Globus pallidus (tissue), 1 donor: ENCODE measurements at regions not wholly inside any gene's neighbourhood (a gene's known extent, or its start where the extent isn't known, plus 50 kb on each side); places are given as distances from the start of the nearest gene placed in this dataset.

ENCODE experiments used
- DNase-seq: peaks from one replicate; pipeline ENCODE4 v3.0.0-alpha.2; 2015; ENCODE audit warnings: low spot score

GRCh38 chr1:80769208-80769750, 1031.5 kb upstream of the ADGRL2 start:
- no peak for DNase-seq

GRCh38 chr1:80767711-80768110, 1033.0 kb upstream of the ADGRL2 start:
- DNase-seq, result no peak

GRCh38 chr1:80759354-80759753, 1041.4 kb upstream of the ADGRL2 start:
- DNase-seq, result no peak

DNA sequence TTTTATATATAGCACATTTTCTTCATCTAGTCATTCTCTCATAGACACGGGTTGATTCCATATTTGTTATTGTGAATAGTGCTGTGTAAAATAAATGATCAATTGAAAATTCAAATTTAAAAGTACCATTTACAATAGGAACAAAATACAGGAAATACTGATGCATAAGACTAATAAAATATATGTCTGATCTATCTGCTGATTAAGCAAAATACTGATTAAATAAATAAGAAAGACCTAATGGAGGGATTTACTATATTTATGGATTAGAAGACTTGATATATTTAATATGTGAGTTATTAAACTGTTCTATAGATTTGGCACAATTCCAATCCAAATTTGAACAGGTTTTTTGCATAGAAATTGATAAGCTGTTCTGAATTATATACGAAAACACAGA, 1044.8 kb upstream of the ADGRL2 start:
- no peak for DNase-seq

- DNase-seq, result no peak
These were observed 1049.5 kb upstream of the ADGRL2 start for GRCh38 chr1:80751204-80751603.

DNA sequence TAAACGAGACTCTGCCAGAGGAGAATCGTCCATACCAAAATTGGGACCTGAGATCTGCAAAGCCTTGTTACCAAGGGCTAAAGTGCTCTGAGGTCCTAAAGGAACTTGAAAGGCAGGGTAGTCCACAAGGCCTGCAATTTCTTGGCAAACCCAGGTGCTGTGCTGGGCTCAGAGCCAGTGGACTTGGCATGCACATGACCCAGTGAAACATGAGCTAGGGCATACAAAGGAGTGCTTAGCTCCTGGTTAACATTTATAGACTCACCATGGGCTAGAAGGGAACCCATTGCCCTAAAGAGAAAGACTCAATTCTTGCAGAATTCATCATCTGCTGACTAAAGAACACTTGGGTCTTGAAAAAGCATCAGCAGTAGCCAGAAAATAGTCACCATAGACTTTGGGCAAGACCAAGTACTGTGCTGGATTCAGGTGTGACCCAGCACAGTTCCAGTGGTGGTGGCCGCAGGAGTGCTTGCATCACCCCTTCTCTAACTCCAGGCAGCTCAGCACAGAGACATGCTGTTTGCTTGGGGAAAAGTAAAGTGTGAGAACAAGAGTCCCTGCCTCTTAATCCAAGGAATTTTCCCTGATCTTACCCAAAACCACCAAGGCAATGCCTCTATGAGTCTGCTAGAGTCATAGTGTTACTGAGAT, 1069.4 kb upstream of the ADGRL2 start:
- DNase-seq, result no peak

DNA sequence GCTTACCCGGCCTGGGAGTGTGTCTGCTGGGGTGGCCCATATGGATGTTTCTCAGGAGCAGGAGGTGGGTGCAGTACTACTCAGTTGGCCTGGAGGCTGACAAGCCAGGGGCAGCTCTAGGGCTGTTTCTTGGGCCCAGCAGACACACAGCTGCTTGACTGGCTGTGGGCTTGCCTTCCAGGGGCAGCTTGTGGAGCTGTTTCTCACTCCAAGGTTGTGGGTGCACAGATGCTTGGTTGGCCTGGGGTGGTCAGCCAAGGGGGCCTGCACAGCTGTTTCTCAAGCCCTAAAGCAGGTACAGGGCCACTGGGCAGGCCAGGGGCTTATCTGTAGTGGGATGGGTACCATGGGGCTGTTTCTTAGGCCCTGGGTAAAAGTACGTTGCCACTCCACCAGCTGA, 1078.1 kb upstream of the ADGRL2 start:
- DNase-seq, result no peak

GRCh38 chr1:80706526-80706925, 1094.2 kb upstream of the ADGRL2 start:
- DNase-seq, result no peak

DNA sequence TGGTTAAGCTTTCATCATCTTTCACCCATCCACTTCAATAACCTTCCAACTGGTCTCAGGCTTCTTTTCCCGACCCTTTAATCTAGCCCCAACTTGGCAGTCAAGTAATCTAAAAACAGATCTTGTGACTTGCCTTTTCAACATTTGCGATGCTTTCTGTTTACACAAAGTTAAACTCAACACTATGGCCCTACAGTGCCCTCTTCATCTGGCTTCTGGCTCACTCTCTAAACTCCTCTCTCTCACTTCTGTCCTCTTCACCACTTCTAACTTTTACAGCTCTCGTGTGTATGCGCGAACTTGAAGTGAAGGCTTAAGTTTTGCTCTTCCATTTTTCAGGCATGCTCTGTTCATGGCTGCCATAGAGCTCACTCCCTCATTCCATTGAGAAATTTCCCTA, 1122.3 kb upstream of the ADGRL2 start:
- no peak for DNase-seq

GRCh38 chr1:80675454-80675853, 1125.3 kb upstream of the ADGRL2 start:
- DNase-seq, result no peak

- no peak for DNase-seq
These were observed 1126.7 kb upstream of the ADGRL2 start for GRCh38 chr1:80673935-80674597.

- no peak for DNase-seq
These were observed 1132.4 kb upstream of the ADGRL2 start for GRCh38 chr1:80668372-80668771.

DNA sequence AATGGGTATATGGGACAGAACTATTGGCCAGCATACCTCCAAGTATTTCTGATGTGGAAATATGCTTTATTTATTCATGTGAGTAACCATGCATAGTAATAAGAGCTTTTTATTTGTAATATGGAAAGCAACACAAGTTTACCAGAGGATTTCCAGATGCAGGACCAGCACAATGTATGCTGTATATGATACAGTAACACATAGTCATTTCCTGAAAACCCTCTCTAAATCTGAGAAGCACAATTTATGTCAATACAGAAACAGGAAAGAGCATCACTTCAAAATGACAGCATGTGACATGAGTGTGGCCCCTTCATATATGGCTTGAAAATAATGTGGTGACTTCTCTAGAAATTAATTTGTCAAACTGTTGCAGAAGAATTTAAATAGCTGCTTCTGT, 1134.7 kb upstream of the ADGRL2 start:
- DNase-seq, result no peak

DNA sequence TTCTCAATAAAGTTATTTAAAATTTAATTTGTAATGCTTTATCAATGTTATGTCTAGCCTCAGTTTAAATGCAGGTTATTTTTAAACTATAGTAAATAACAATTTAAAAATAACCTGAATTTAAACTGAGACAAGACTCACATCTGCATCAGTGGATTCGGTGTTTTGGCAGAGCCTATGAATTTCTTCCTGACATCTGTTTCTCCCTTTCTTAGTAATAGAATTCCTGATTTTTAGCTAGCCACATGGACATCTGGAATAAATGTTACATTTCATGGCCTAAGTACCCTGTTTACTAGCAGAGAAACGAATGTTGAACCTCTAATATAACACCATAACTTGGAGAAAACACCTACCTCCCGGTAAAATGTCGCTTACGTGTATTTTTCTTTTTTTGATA, 1141.6 kb upstream of the ADGRL2 start:
- no peak for DNase-seq

DNA sequence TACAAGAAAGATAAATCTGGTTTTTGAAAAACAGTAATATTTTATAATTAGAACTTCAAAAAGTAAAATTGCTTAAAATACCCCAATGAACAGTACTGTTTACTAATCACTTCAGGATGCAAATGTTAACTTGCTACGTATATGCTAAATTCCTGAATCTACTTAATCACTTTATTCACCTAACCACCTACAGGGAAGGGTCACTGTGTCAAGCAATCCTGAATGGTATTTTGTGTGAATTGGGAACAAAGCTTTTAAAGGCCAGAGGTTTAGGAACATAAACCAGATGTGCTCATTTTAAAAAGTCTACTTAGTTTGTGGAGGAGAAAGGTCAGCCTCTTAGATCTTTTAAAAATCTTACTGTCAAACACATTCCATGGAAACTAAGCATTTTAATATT, 1143.0 kb upstream of the ADGRL2 start:
- DNase-seq, result no peak

- no peak for DNase-seq
These were observed 1143.6 kb upstream of the ADGRL2 start for GRCh38 chr1:80657044-80657643.

DNA sequence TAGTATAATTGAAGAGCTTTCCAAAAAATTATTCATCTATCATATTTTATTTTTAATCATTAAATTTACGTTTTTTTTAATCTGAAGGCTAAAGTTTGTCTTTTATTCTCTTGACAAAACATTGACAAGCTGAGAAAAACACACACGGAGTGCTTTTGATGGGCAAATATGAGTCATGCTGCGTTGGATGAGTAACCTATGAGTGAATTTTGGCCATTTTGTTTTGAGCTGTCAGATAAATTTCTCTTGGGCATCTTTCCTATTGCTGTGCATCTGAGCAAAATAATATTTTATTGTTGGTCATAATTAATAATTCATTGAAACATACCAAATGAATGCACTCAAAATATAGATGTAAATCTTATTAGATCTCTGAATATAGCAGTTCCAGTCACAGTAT, 1144.1 kb upstream of the ADGRL2 start:
- DNase-seq, result no peak

DNA sequence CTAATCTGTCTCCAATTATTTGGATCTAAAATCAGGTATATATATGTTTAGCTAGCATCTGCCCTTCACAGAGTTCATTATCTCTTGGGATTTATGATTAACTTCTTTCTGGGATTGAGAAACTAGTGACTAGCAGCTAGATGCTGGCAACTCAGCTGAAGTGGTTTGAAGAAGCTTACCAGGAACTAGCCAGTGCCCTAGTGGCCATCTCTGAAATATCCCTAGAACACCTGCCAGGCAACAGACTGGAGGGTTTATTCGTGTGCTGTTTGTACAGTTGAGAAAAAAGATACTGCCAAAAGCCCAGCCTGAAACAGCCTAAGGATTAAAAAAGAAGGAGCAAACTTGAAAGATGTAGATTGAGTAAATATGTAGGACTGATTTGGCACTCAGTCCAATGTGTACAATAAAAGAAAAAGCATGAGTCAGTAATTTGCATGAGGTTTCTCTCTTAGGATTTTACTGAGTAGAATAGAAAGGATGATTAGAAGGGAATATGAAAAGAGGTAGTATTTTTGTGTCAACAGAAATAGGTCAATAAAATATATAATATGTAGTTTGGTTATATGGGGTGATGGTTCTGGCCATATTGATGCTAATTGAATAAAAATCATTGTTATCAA, 1144.6 kb upstream of the ADGRL2 start:
- DNase-seq, result no peak

GRCh38 chr1:80646053-80646452, 1154.7 kb upstream of the ADGRL2 start:
- DNase-seq, result no peak

GRCh38 chr1:80645621-80646020, 1155.1 kb upstream of the ADGRL2 start:
- DNase-seq, result no peak

DNA sequence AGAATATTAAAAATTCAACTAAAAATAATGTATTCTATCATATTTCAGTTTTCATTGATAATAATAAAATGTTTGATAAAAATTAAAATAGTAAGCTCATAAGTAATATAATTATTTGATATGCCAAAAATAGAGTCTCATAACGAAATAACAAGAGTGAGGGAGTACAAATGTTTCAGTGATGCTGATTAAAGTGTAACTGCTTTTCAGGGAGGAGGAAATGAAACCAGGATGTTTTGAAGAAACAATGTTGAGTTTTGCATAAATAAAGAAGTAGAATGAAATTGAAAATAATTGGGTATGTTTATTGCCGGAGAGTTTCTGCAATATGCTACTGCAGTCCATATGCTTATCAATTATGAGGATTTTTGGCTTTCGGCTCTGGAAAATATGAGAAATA, 1159.8 kb upstream of the ADGRL2 start:
- DNase-seq, result no peak

- no peak for DNase-seq
These were observed 1160.8 kb upstream of the ADGRL2 start for GRCh38 chr1:80639777-80640533.
